ENCODE measurements at regions not wholly inside any gene's neighbourhood (a gene's known extent, or its start where the extent isn't known, plus 50 kb on each side); places are given as distances from the start of the nearest gene placed in this dataset.
"Not testable (repeated sequence)": the region's sequence is repeated elsewhere in the genome, so short reads cannot be mapped to it uniquely, and the experiment has no call there.

DNA sequence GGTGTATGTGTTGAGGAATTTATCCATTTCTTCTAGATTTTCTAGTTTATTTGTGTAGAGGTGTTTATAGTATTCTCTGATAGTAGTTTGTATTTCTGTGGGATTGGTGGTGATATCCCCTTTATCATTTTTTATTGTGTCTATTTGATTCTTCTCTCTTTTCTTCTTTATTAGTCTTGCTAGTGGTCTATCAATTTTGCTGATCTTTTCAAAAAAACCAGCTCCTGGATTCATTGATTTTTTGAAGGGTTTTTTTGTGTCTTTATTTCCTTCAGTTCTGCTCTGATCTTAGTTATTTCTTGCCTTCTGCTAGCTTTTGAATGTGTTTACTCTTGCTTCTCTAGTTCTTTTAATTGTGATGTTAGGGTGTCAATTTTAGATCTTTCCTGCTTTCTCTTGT is 424.6 kb upstream of the PODXL start:
- H3K27me3 ChIP-seq, DNase-seq: not testable (repeated sequence)

DNA sequence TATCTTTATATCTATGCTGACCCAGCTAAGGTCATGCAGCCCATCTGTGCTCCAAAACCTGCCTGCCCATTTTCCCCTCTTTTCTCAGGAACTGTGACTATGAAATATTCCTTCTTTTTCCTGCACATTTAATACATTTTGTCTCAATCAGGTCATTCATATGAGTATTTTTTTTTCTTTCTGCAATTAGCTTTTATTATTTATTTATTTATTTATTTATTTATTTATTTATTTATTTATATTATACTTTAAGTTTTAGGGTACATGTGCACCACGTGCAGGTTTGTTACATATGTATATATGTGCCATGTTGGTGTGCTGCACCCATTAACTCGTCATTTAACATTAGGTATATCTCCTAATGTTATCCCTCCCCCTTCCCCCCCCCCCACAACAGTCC is 421.7 kb upstream of the PODXL start:
- H3K27me3 ChIP-seq, H3K9me3 ChIP-seq, H3K4me3 ChIP-seq: not testable (repeated sequence)

More for the DNA sequence above, 424.6 kb upstream of the PODXL start:
- not testable (repeated sequence) for H3K4me3 ChIP-seq, H3K9me3 ChIP-seq, H3K36me3 ChIP-seq

DNA sequence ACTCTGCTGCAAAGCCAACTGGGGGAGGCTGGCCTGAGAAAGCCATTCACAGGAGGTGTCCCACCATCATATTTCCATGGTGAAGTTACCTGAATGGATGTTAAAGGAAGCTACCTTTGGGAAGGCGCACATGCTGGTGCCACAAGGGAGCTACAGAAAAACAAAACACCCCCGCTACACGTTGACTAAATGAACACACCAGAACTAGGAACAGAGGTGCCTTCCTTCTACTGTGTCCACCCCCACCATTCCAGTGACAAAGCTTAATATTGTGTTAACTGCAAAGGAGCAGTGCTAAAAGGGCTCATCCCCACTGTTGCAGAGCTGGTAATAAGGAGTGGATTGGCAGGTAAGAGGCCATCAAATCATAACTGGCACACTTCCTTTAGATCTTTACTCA is 420.0 kb upstream of the PODXL start:
- H3K27me3 ChIP-seq, result no peaks in the 10 kb centered on the region
- DNase-seq, result no peak
- no peaks in the 10 kb centered on the region for H3K36me3 ChIP-seq
- no peaks in the 10 kb centered on the region for H3K9me3 ChIP-seq
- no peak overlapping the region for H3K4me3 ChIP-seq

More for the DNA sequence above, 421.7 kb upstream of the PODXL start:
- DNase-seq, H3K36me3 ChIP-seq: not testable (repeated sequence)

DNA sequence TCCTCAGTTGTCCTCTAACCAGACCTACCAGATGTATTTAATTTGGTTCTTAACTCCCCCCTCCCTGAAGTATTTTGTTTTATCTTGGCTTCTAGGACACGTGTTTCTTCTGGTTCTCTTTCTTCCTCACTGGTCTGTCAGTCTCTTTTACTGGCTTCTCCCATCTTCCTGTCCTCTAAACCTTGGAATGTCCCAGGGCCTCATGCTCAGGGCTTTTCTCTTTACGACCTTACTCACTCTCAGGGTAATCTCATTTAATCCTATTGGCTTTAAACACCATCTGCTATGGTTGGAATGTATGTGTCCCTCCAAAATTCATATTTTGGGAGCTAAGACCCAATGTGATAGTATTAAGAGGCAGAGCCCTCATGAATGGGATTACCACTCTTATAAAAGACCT is 418.2 kb upstream of the PODXL start:
- no peak for DNase-seq
- Histone ChIP-seq H3K36me3 (no peaks in the 10 kb centered on the region), H3K9me3 (no peaks in the 10 kb centered on the region), H3K4me3 (no peak overlapping the region), H3K27me3 (no peaks in the 10 kb centered on the region)

DNA sequence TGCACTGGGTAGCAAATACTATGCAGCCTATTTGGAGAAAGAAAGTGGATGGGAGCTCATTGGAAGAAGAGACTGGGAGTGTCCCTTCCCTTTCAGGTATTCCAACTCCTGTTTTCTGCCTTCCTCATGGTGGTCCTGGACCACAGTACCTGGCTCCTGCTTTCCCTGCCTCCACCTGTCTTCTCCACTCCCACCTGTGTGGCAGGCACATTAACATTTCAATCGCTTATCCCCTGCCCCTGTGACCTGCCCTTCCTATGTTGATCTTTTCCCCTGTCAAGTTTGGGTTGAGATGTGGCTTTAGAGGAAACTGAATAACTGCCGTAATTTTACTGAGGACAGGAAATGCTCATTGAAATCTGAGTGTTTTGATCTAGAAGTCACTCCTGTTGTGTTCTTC is 415.8 kb upstream of the PODXL start:
- no peak for DNase-seq

DNA sequence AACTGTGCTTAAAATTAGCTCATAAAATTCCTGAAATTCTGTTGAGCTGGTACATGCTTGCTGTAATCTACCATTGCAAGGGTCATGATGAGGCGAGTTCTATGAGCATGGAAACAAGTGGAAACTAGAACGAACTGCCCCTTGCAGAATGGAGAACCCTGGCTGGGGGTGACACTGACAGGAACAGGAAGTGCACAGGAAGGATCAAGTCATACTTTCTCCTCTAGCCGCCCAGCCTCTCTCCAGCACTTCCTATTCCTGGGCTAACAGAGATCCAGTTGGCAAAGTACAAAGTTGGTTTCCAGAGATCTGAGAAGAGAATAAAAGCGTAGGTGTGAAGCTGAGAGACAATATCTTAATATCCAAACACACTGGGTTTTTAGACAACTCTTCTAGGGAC is 414.2 kb upstream of the PODXL start:
- H3K9me3 ChIP-seq, result no peaks in the 10 kb centered on the region
- H3K36me3 ChIP-seq, result no peaks in the 10 kb centered on the region
- no peak for DNase-seq

More for the DNA sequence above, 415.8 kb upstream of the PODXL start:
- H3K4me3 ChIP-seq, result no peak overlapping the region
- no peaks in the 10 kb centered on the region for H3K9me3 ChIP-seq
- H3K27me3 ChIP-seq, result no peaks in the 10 kb centered on the region
- H3K36me3 ChIP-seq, result no peaks in the 10 kb centered on the region

DNA sequence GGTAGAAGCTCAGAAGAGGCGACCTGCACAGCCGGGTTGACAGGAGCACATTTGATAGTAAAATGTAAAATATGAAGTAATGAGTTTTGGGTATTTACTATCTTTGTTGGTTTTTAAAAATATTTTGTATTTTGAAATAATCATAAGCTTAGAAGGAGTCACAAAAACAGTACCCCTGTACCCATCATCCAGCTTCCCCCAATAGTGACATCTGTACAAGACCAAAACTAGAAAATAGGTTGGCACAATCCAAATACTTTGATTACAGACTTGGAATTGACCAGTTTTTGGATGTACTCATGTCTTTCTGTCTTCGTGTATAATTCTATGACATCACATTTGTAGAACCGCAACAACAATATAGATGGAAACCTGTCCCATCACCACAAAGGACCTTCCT is 413.1 kb upstream of the PODXL start:
- DNase-seq, result no peak
- H3K36me3 ChIP-seq, result no peaks in the 10 kb centered on the region
- H3K27me3 ChIP-seq, result no peaks in the 10 kb centered on the region
- H3K4me3 ChIP-seq, result no peak overlapping the region
- H3K9me3 ChIP-seq, result no peaks in the 10 kb centered on the region

More for the DNA sequence above, 414.2 kb upstream of the PODXL start:
- no peaks in the 10 kb centered on the region for H3K27me3 ChIP-seq
- no peak overlapping the region for H3K4me3 ChIP-seq

DNA sequence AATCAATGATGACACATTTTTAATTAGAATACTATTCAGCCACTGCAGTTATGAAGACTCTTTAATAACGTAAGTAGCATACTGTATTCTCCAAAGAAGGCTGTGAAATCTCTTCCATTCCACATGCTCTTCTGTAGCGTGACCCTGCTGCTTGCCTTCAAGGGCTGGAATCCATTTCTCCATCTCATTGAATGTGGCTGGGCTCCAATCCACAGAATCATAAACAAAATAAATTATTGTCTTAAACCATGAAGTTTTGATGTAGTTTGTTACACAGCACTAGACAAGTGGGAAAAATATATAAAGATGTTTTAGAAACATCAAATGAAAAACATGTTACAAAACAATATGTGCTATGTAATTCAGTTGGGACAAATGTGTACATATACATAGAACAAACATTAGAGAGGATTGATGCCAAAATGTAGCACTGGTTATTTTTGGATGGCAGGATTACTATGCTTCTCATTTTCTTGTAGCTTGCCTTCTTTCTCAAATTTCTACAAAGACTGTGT is 410.8 kb upstream of the PODXL start:
- Histone ChIP-seq H3K9me3 (no peaks in the 10 kb centered on the region), H3K27me3 (no peaks in the 10 kb centered on the region), H3K4me3 (no peak overlapping the region), H3K36me3 (no peaks in the 10 kb centered on the region)
- DNase-seq, result no peak

DNA sequence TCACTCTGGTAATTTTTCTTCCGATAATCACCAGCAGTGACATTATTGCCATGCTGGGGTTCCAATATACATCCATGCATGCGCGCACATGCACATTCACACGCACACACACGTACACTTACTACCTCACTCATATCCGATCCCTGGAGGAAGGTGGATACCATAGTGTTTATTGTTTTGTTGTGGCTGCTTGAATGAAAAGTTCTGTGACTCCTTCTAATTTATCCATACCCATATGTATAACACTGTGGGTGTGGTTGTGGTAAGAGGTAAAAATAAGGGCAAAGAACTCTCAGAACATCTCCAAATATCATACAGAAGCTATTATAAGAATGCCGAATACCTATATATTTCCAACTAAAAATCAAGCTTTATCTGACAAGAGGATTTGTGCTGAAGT is 407.8 kb upstream of the PODXL start:
- no peak for DNase-seq
- Histone ChIP-seq H3K9me3 (no peaks in the 10 kb centered on the region), H3K27me3 (no peaks in the 10 kb centered on the region), H3K4me3 (no peak overlapping the region), H3K36me3 (no peaks in the 10 kb centered on the region)

DNA sequence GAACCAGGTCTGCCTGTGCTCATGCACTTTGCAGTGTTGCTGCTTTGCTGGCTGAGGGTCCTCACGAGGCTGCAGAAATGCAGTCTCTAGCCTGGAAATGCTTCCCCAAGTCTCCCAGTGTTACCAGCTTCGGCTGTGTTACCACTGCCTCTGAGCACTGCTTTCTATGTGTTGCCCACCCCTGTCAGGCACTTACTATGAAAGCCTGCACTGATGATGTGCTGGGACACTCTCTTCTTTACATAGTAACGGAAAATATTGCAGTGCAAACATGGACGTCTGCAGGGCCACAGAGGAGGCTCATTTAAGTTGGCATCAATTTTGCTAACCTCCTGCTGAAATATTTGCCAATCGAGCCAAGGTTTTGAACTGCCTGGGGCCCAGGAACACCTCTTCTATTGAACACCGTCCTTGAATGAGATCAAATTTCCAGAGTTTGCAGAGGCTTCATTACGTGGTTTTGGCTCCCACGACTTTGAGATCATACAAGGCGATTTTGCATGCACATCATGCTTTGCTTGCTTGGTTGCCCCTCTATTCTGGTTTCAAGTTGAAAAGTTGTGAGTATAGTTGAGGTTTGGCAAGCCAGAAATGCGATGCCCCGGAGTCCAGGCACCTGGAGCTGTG is 404.7 kb upstream of the PODXL start:
- Histone ChIP-seq H3K27me3 (no peaks in the 10 kb centered on the region), H3K36me3 (no peaks in the 10 kb centered on the region), H3K4me3 (no peak overlapping the region), H3K9me3 (no peaks in the 10 kb centered on the region)
- no peak for DNase-seq

DNA sequence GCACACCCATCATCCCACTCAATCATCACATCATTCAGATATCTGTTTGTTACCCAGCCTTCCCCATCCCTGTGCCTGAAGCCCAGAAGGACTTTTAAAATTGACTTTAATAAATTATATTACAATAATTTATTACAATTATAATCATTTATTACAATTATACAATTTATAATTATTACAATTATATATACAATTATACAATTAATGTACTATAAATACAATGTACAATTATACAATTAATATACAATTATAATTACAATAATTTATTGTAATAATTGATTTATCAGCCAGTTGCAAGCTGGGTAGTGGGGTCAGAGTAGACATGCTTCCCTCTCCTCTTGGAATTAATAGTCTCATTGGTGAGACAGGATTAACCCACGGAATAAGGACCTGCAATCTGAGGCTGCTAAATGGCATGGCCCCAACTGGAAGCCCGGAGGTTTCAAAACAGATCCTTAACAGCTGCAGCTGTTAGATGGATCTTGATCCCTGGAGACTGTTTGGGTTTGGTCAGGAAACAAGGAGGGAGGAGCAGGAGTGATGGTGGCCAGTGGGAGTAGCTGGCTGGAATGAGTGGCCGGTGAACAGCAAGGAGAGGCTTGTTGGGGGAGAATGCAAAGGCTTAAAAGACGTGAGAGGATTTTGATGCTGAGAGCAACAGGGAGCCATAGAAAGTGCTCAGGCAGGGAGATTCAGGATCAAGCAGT is 402.8 kb upstream of the PODXL start:
- no peaks in the 10 kb centered on the region for H3K27me3 ChIP-seq
- DNase-seq, result no peak
- H3K4me3 ChIP-seq, result no peak overlapping the region
- no peaks in the 10 kb centered on the region for H3K9me3 ChIP-seq
- H3K36me3 ChIP-seq, result no peaks in the 10 kb centered on the region

DNA sequence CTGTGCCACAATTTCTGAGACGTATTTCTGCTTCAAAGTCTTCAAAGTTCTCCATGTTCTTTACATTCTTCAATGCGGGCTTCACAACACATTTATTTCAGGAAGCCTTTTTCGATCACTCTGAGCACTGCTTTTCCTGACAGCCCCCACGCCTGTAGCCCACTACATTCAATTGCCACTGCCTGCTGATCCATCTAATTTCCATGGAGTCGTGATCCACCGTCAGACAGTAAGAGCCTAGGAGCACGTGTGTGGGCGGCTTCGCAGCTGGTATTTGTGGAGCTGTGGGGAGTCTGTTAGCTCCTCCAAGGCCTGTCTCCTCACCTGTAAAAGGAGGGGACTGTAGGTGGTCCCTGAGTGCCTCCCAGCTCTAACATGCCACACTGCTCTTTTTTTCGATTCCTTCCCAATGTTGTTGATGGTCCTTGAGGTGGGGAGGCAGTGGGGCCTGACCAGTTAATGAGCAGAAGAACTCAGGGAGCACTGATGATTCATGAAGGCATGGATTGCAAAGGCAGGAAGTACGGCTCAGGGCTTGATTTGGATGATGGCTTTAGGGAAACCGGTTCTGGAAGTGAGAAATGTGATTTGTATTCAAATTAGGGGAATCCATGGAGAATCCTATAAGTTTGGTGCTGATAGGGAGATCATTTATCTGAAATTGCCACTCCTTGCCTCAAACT is 401.1 kb upstream of the PODXL start:
- DNase-seq, result no peak
- Histone ChIP-seq H3K4me3 (no peak overlapping the region), H3K36me3 (no peaks in the 10 kb centered on the region), H3K9me3 (no peaks in the 10 kb centered on the region), H3K27me3 (no peaks in the 10 kb centered on the region)

DNA sequence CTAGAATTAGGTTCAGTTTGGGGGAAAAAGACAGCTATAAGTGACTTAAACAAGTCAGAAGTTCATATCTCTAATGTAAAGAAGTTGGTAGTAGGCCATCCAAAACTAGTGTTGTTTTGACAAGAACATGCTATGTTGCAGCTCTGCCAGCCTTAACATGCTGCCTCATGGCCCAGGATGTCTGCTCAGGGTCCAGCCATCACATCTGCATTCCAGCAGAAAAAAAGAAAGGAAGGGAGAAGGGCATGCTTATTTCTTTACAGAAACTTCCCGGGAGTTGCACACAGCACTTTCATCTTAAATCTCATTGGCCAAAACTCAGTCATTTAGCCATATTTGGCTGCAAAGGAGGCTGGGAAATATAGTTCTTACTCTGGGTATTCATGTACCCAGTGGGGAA is 400.4 kb upstream of the PODXL start:
- no peak overlapping the region for H3K4me3 ChIP-seq
- no peaks in the 10 kb centered on the region for H3K36me3 ChIP-seq
- no peaks in the 10 kb centered on the region for H3K27me3 ChIP-seq
- DNase-seq, result no peak
- H3K9me3 ChIP-seq, result no peaks in the 10 kb centered on the region

DNA sequence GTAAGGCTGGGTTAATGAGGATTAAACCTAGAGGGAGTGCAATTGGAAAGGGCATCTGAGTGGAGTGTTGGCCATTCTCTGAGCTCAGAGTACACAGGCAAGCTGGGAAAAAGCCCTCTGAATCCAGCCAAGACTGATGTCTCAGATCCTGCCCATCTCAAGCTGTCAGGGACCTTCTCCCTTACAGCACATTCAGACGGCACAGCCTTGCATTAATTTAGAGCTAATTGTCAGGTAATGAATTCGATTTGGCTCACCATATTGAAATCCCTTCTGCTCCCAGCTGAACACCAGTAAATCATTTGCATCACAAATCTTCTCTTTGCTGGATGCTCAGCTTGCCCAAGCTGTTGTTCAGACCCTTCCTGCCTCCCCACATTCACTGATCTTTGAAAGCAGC is 399.3 kb upstream of the PODXL start:
- H3K36me3 ChIP-seq, result no peaks in the 10 kb centered on the region
- H3K9me3 ChIP-seq, result no peaks in the 10 kb centered on the region
- H3K4me3 ChIP-seq, result no peak overlapping the region
- DNase-seq, result no peak
- no peaks in the 10 kb centered on the region for H3K27me3 ChIP-seq

DNA sequence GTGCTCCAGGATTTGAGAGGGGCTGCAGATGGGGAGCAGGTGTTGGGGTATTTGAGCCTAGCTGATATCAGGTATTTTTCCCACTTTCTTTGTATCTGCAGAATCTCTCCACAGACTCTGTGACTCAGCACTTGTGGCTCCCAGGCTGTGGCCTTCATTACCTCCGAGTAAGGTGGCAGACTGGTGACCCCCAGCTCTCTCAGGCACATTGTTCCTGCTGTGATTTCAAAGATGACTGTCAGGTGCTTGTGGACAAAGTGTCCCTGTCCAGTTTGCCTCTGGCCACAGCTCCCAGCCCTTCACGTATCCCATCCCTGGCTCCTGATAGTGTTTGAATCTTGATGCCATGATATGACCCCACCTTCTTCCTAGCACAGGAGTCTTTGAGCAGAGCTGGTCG is 396.8 kb upstream of the PODXL start:
- no peaks in the 10 kb centered on the region for H3K27me3 ChIP-seq
- no peak for DNase-seq
- H3K36me3 ChIP-seq, result no peaks in the 10 kb centered on the region
- H3K4me3 ChIP-seq, result no peak overlapping the region
- no peaks in the 10 kb centered on the region for H3K9me3 ChIP-seq

DNA sequence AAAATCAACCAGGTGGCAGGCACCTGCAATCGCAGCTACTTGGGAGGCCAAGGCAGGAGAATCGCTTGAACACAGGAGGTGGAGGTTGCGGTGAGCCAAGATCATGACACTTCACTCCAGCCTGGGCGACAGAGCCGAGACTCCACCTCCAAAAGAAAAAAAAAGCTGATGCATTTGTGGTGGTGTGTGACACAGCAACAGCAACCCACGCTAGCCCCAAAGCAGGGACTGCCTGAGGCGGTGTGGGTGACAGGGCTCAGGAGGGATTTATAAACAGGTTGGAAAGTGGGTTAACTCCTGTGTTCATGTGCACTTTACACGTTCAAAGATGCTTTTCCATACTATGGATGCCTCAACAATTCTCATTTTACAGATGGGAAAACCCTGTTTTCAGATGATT is 395.9 kb upstream of the PODXL start:
- Histone ChIP-seq H3K9me3 (no peaks in the 10 kb centered on the region), H3K27me3 (no peaks in the 10 kb centered on the region), H3K4me3 (no peak overlapping the region), H3K36me3 (no peaks in the 10 kb centered on the region)
- DNase-seq, result no peak

DNA sequence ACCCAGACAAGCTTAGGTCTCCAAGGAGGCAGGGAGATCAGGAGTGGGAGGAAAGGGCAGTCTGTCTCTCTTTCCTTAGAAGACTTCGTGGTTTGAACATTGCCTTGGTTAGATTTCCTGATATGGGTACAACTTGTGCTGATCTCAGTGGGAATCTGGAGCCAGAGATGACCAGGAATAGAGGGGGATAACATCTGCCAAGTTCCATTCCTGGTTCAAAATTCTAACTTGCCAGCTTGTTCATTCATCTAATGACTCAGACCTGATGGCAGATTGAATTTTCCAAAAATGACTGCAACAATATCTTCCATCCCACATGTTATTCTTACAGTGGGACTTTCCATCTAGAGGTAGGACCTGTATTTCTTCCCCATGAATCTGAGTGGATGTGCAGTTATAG is 394.3 kb upstream of the PODXL start:
- Histone ChIP-seq H3K27me3 (no peaks in the 10 kb centered on the region), H3K9me3 (no peaks in the 10 kb centered on the region), H3K4me3 (no peak overlapping the region), H3K36me3 (no peaks in the 10 kb centered on the region)
- DNase-seq, result peak; percentile 12

DNA sequence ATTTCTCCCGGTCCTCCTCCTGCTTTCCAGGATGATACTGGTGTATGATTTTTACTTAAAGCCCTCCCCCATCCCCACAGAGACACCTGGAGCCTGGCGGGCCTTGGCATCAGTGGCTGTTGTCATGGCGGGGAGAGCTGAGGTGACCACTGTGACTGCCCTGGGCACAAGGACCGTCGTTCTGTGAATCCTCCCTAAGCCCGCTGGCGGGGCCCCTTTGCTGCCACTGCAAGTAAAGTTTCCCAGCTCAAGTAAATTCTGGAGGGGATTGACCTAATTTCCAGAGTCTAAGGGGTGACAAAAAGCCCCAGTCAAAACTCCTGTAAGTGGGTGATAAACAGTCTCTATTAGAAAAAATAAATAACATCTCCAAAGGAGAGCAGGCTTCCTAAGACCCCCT is 393.2 kb upstream of the PODXL start:
- Histone ChIP-seq H3K4me3 (no peak overlapping the region), H3K27me3 (no peaks in the 10 kb centered on the region), H3K9me3 (no peaks in the 10 kb centered on the region), H3K36me3 (no peaks in the 10 kb centered on the region)
- no peak for DNase-seq
